ENCODE measurements at regions not wholly inside any gene's neighbourhood (a gene's known extent, or its start where the extent isn't known, plus 50 kb on each side); places are given as distances from the start of the nearest gene placed in this dataset.
A peak's percentile ranks its signal among the peaks of the same experiment; 100 is the strongest.
"Not testable (repeated sequence)": the region's sequence is repeated elsewhere in the genome, so short reads cannot be mapped to it uniquely, and the experiment has no call there.

- 50 to 54% methylated on average over 4 of the region's 4 CpGs for whole genome bisulfite sequencing, 2 donors
- H3K4me1 ChIP-seq = peaks cover 0 to 15% (median 0%) of the 10 kb centered on the region in 9 donors
- no peak for ATAC-seq
- H3K27ac ChIP-seq = no peak overlapping the region
- DNase-seq = no peak
- TF ChIP-seq CTCF (IDR thresholded peaks at IDR 0.05) = no peak
- peaks cover 0 to 4% (median 0%) of the 10 kb centered on the region in 11 donors for H3K9me3 ChIP-seq
- H3K27me3 ChIP-seq = peaks cover 0 to 10% (median 0%) of the 10 kb centered on the region in 7 donors
- intact Hi-C loops (cut with DNase I) = no loop called here
- H3K36me3 ChIP-seq = no peaks in the 10 kb centered on the region
- no peak overlapping the region for H3K4me3 ChIP-seq
Observed at GRCh38 chr3:75329476-75330097, 334.5 kb upstream of the FRG2C start.

DNA sequence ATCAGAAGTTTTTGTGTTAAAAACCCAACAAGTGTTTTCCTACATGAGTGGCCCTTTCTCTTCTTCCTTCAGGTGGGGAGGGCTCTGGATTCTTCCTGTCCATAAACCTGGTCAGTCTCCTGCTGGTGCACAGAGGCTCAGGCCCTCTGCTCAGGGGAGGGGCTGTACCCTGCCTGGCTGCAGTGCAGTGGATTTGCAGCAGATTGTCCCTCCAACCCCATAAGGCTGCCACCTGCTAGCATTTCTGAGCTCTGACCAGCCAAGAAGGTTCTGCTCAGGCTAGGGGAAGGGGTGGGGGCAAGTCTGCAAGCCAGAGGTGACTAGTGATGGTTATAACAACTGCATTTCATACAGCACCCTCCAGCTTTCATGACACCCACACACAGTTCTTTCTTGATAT lies 333.7 kb upstream of the FRG2C start:
- H3K27ac ChIP-seq; H3K4me3 ChIP-seq; H3K36me3 ChIP-seq; ATAC-seq; intact Hi-C loops (cut with DNase I); H3K9me3 ChIP-seq; DNase-seq: not testable (repeated sequence)
- Histone ChIP-seq H3K27me3 (peaks cover 0 to 10% (median 0%) of the 10 kb centered on the region in 7 donors), H3K4me1 (peaks cover 0 to 15% (median 0%) of the 10 kb centered on the region in 9 donors)

GRCh38 chr3:75332090-75332489 lies 332.0 kb upstream of the FRG2C start:
- not testable (repeated sequence) for ATAC-seq

GRCh38 chr3:75332794-75333193 lies 331.3 kb upstream of the FRG2C start:
- H3K27me3 ChIP-seq = peaks cover 0 to 5% (median 0%) of the 10 kb centered on the region in 7 donors
- peaks cover 0 to 15% (median 0%) of the 10 kb centered on the region in 9 donors for H3K4me1 ChIP-seq
- no peak overlapping the region for H3K4me3 ChIP-seq
- ATAC-seq = no peak
- peaks cover 0 to 6% (median 0%) of the 10 kb centered on the region in 11 donors for H3K9me3 ChIP-seq
- intact Hi-C loops (cut with DNase I) = no loop called here
- no peaks in the 10 kb centered on the region for H3K36me3 ChIP-seq
- DNase-seq = peak in 1 of 2 donors; percentile 13
- H3K27ac ChIP-seq = no peak overlapping the region
- TF ChIP-seq CTCF (IDR thresholded peaks at IDR 0.05) = no peak
- WGBS, 2 donors = 27 to 51% methylated on average over 2 of the region's 2 CpGs

More at GRCh38 chr3:75332090-75332489, 332.0 kb upstream of the FRG2C start:
- intact Hi-C loops (cut with DNase I); H3K27ac ChIP-seq; H3K9me3 ChIP-seq; DNase-seq; H3K36me3 ChIP-seq; H3K27me3 ChIP-seq; H3K4me3 ChIP-seq: not testable (repeated sequence)
- WGBS, 2 donors = 73 to 74% methylated on average over 1 of the region's 1 CpG
- peaks cover 0 to 15% (median 0%) of the 10 kb centered on the region in 9 donors for H3K4me1 ChIP-seq

DNA sequence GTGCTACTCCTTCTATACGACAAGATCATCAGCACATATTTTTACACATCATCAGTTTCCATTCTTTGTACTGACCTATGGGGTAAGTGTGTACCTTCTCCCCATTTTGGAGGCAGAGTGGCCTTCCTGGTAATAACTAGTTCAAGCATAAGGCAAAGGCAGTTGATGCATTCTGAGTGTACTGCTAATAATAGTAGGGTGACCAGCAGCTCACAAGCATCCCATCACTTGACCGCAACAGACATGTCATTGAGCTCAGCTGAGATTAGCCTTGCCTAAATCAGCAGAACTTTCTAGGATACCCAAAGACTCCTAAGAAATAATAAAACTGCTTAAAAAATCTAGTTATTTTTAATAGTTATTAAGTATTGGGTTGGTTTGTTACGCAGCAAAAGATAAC lies 329.8 kb upstream of the FRG2C start:
- H3K27me3 ChIP-seq = no peaks in the 10 kb centered on the region
- intact Hi-C loops (cut with DNase I) = no loop called here
- ATAC-seq = peak in 4 of 8 donors; percentile 52 to 83 (median 72)

More for the DNA sequence above, 329.8 kb upstream of the FRG2C start:
- WGBS, 2 donors = 74 to 85% methylated on average over 3 of the region's 3 CpGs
- no peak for DNase-seq
- Histone ChIP-seq H3K9me3 (peaks cover 0 to 6% (median 0%) of the 10 kb centered on the region in 11 donors), H3K36me3 (no peaks in the 10 kb centered on the region), H3K27ac (peak overlapping the region in 1 of 10 donors; percentile 34), H3K4me1 (peaks cover 0 to 15% (median 0%) of the 10 kb centered on the region in 9 donors), H3K4me3 (no peak overlapping the region)
- TF ChIP-seq CTCF (IDR thresholded peaks at IDR 0.05) = no peak

Measured in heart right ventricle (tissue), 16 donors.